Panc1 (cell line): ENCODE measurements at regions not wholly inside any gene's neighbourhood (a gene's known extent, or its start where the extent isn't known, plus 50 kb on each side); places are given as distances from the start of the nearest gene placed in this dataset.

Experiments
- ATAC-seq: fragments of 200-7000 bp; cut with Tn5 transposase; 2 replicates; pipeline ENCODE4 v1.9.1; 2020; ENCODE audit warnings: mild to moderate bottlenecking, moderate library complexity
- BruUV-seq: library from RNA; stranded (reverse); fragments of 400-500 nt; replicated peaks from 2 replicates; lab custom pipeline; 2021; lab: Mats Ljungman, UMichigan
- CTCF ChIA-PET: fragments of 300-600 bp; sonication (Branson Sonifier 250); formaldehyde crosslinking; loops from one replicate; lab custom pipeline; 2022; ENCODE audit warnings: antibody characterized with exemption; lab: Charles Lee
- POLR2A ChIA-PET: fragments of 300-600 bp; sonication (Branson Sonifier 250); formaldehyde crosslinking; loops from one replicate; lab custom pipeline; 2022; ENCODE audit warnings: antibody characterized with exemption; lab: Charles Lee
- DNase-seq: peaks from one replicate; pipeline ENCODE4 v3.0.0-alpha.2; 2010; ENCODE audit warnings: low read depth, low spot score
- H3K27ac ChIP-seq: 2 replicates; pipeline ENCODE4 v1.5.1; 2011; ENCODE audit warnings: mild to moderate bottlenecking, low read length, inconsistent platforms
- H3K27me3 ChIP-seq: fragments of 200-500 bp; sonication (Bioruptor generic); 2 replicates; pipeline ENCODE4 v1.6.0; 2014; ENCODE audit warnings: low read length, inconsistent platforms; ENCODE audit not compliant: control insufficient read depth, insufficient read depth
- H3K36me3 ChIP-seq: fragments of 200-500 bp; sonication (Bioruptor generic); 2 replicates; pipeline ENCODE4 v1.5.1; 2014; ENCODE audit warnings: inconsistent platforms, mild to moderate bottlenecking, low read length, moderate library complexity; ENCODE audit not compliant: control insufficient read depth, insufficient read depth
- H3K4me1 ChIP-seq: 2 replicates; pipeline ENCODE4 v1.5.1; 2011; ENCODE audit warnings: inconsistent platforms, mild to moderate bottlenecking, low read length, moderate library complexity; ENCODE audit not compliant: control insufficient read depth, insufficient read depth
- H3K4me3 ChIP-seq, 2 experiments: 2 replicates each; pipeline ENCODE4 v1.5.1; 2011 to 2012; ENCODE audit warnings: low read depth in 2 of 2, low read length in 2 of 2, mild to moderate bottlenecking in 2 of 2, inconsistent platforms in 1 of 2, moderate library complexity in 1 of 2
- H3K9me3 ChIP-seq: fragments of 200-500 bp; sonication (Bioruptor generic); 2 replicates; pipeline ENCODE4 v1.5.1; 2014; ENCODE audit warnings: low read depth, mild to moderate bottlenecking, inconsistent platforms, low read length, moderate library complexity; ENCODE audit not compliant: control insufficient read depth, insufficient read depth
- CTCF ChIP-seq: fragments of 450-650 bp; IDR thresholded peaks from 2 replicates; pipeline ENCODE4 v1.5.1; 2017; ENCODE audit warnings: mild to moderate bottlenecking
- POLR2AphosphoS5 ChIP-seq: IDR thresholded peaks from 2 replicates; pipeline ENCODE4 v1.6.1; 2012; ENCODE audit warnings: mild to moderate bottlenecking, low read depth, low read length, moderate library complexity
- REST ChIP-seq, 2 experiments: IDR thresholded peaks; 2 replicates each; pipeline ENCODE4 v1.6.1; 2011 to 2012; ENCODE audit warnings: low read depth in 2 of 2, control low read depth in 1 of 2, low read length in 1 of 2, mild to moderate bottlenecking in 1 of 2, moderate library complexity in 1 of 2; ENCODE audit not compliant: insufficient read depth in 1 of 2
- SIN3A ChIP-seq: IDR thresholded peaks from 2 replicates; pipeline ENCODE4 v1.6.1; 2012; ENCODE audit warnings: low read depth, mild to moderate bottlenecking, low read length, moderate library complexity, borderline replicate concordance; ENCODE audit not compliant: insufficient read depth
- TCF7L2 ChIP-seq: IDR thresholded peaks from 2 replicates; pipeline ENCODE4 v1.6.1; 2011; ENCODE audit warnings: mild to moderate bottlenecking, low read depth, low read length, inconsistent platforms
- in situ Hi-C: cut with HindIII; loops from 2 replicates; pipeline ENCODE4 v1.10.0; 2016; ENCODE audit warnings: low sequenced_read_pairs, low pct_unique_long_range_greater_than_20kb
- intact Hi-C: fragments of 100-400 bp; cut with micrococcal nuclease; formaldehyde crosslinking; loops from one replicate; pipeline ENCODE4 v1.10.0; 2022; ENCODE audit not compliant: unreplicated experiment

DNA sequence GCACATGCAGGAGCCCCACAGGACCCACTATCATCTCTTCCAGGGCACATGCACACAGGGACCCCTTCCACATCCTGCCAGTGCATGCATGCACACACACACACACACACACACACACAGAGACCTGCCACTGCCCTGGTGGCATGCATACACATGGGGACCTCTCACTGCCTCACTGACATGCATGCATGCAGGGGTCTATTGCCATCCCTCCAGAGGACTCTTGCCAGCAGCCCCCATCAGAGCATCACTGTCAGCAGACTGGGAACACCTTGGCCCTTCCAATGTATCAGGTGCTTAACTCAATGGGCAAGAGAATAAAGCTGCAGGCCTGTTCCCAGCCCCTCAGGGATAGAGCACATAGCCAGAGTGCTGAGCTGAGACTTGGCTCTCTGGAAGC is 433.6 kb upstream of the PPP1R2C start:
- no peaks in the 10 kb centered on the region for H3K9me3 ChIP-seq
- TF ChIP-seq SIN3A: no peak
- no peak for TF ChIP-seq TCF7L2
- no peak for TF ChIP-seq REST (IDR thresholded peaks at IDR 0.05; ENCODE audit: insufficient read depth in 1 of 2, low read depth in 2 of 2, low read length in 1 of 2)
- TF ChIP-seq CTCF: no peak
- no peak for TF ChIP-seq POLR2AphosphoS5
- no peak overlapping the region for H3K4me3 ChIP-seq
- DNase-seq: no peak
- intact Hi-C loops (no loop called here), in situ Hi-C loops (no loop called here)
- H3K36me3 ChIP-seq: no peaks in the 10 kb centered on the region
- ChIA-PET POLR2A (no interaction called here), CTCF (no interaction called here)
- no peaks in the 10 kb centered on the region for H3K4me1 ChIP-seq
- no peak for ATAC-seq
- BruUV-seq: no TSS peak
- H3K27me3 ChIP-seq: no peaks in the 10 kb centered on the region
- H3K27ac ChIP-seq: no peak overlapping the region

DNA sequence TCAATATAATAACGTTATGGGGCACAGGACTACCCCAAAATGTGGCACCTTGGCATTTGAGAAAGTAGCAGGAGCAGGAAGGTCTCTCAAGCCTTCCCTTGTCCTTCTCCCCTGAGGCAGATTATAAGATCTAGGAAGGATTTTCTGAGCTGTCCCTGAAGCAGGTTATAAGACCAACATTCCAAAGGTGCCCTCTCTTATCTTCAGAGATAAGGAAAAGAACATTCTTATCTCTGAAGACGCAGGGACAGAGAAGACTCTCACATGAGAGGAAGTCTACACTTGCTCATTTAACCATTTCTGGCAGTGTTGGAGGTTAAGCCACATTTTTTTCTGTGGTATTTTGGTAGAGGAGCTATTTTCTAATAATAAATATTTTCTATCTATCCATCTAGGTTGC is 437.9 kb upstream of the MAOA start:
- ChIA-PET CTCF (no interaction called here), POLR2A (no interaction called here)
- TF ChIP-seq POLR2AphosphoS5 (no peak), REST (IDR thresholded peaks at IDR 0.05; ENCODE audit: insufficient read depth in 1 of 2, low read depth in 2 of 2, low read length in 1 of 2) (no peak), SIN3A (no peak), TCF7L2 (no peak)
- ATAC-seq: no peak
- no peaks in the 10 kb centered on the region for H3K4me1 ChIP-seq
- intact Hi-C loops: no loop called here
- no peak for DNase-seq
- no peaks in the 10 kb centered on the region for H3K36me3 ChIP-seq
- no peak overlapping the region for H3K27ac ChIP-seq
- BruUV-seq: no TSS peak
- no peak overlapping the region for H3K4me3 ChIP-seq
- in situ Hi-C loops: no loop called here
- H3K9me3 ChIP-seq: no peaks in the 10 kb centered on the region
- no peaks in the 10 kb centered on the region for H3K27me3 ChIP-seq
